IMR-90 (cell line): ENCODE measurements at regions not wholly inside any gene's neighbourhood (a gene's known extent, or its start where the extent isn't known, plus 50 kb on each side); places are given as distances from the start of the nearest gene placed in this dataset.

Experiments
- ATAC-seq: fragments of 200-7000 bp; cut with Tn5 transposase; 2 replicates; pipeline ENCODE4 v1.9.1; 2020; ENCODE audit warnings: low read depth, mild to moderate bottlenecking, moderate library complexity
- BruUV-seq: library from RNA; stranded (reverse); fragments of 400-500 nt; replicated peaks from 2 replicates; lab custom pipeline; 2021; lab: Mats Ljungman, UMichigan
- CTCF ChIA-PET: fragments of 300-600 bp; formaldehyde crosslinking; extraction: SDS; loops from one replicate; lab custom pipeline; 2021; ENCODE audit warnings: antibody characterized with exemption; lab: Yijun Ruan, JAX
- POLR2A ChIA-PET: fragments of 300-600 bp; sonication (Branson Sonifier 250); formaldehyde crosslinking; loops from one replicate; lab custom pipeline; 2022; ENCODE audit warnings: antibody characterized with exemption; ENCODE audit not compliant: unreplicated experiment; lab: Charles Lee
- DNase-seq: peaks from one replicate; pipeline ENCODE4 v3.0.0; 2013
- H2AFZ ChIP-seq: replicated peaks from 2 replicates; pipeline ENCODE3; 2013; ENCODE audit warnings: low read length, mild to moderate bottlenecking; ENCODE audit not compliant: poor library complexity
- H2AK5ac ChIP-seq: 2 replicates; pipeline ENCODE4 v1.6.1; 2013; ENCODE audit warnings: low read depth, low read length, inconsistent platforms
- H2AK9ac ChIP-seq: replicated peaks from 2 replicates; pipeline ENCODE3; 2013; ENCODE audit warnings: mild to moderate bottlenecking, low read depth, low read length, moderate library complexity; ENCODE audit not compliant: poor library complexity
- H2BK120ac ChIP-seq: 2 replicates; pipeline ENCODE4 v1.6.1; 2013; ENCODE audit warnings: low read depth, low read length, inconsistent platforms
- H2BK15ac ChIP-seq: 3 replicates; pipeline ENCODE4 v1.6.1; 2013; ENCODE audit warnings: low read depth, low read length, inconsistent platforms
- H2BK20ac ChIP-seq: 2 replicates; pipeline ENCODE4 v1.6.1; 2013; ENCODE audit warnings: low read depth, mild to moderate bottlenecking, inconsistent platforms, low read length, moderate library complexity
- H2BK5ac ChIP-seq: 2 replicates; pipeline ENCODE4 v1.6.1; 2013; ENCODE audit warnings: mild to moderate bottlenecking, low read depth, low read length, inconsistent platforms; ENCODE audit not compliant: poor library complexity, severe bottlenecking
- H3K14ac ChIP-seq: replicated peaks from 2 replicates; pipeline ENCODE4 v1.6.1; 2013; ENCODE audit warnings: low read depth, low read length, inconsistent platforms
- H3K18ac ChIP-seq: 2 replicates; pipeline ENCODE4 v1.6.1; 2013; ENCODE audit warnings: low read depth, low read length, control low read depth
- H3K23ac ChIP-seq: 2 replicates; pipeline ENCODE4 v1.6.1; 2013; ENCODE audit warnings: low read depth, low read length, inconsistent platforms
- H3K27ac ChIP-seq: 2 replicates; pipeline ENCODE4 v1.5.1; 2013; ENCODE audit warnings: mild to moderate bottlenecking, control low read depth, low read length; ENCODE audit not compliant: insufficient read depth
- H3K27me3 ChIP-seq: 2 replicates; pipeline ENCODE4 v1.6.1; 2013; ENCODE audit warnings: low read length; ENCODE audit not compliant: control insufficient read depth, insufficient read depth
- H3K36me3 ChIP-seq: 2 replicates; pipeline ENCODE4 v1.6.1; 2013; ENCODE audit warnings: low read length, mixed read lengths; ENCODE audit not compliant: control insufficient read depth, insufficient read depth
- H3K4ac ChIP-seq: 2 replicates; pipeline ENCODE4 v1.6.1; 2013; ENCODE audit warnings: low read depth, low read length, inconsistent platforms
- H3K4me1 ChIP-seq: 2 replicates; pipeline ENCODE4 v1.6.1; 2013; ENCODE audit warnings: low read length, mixed read lengths; ENCODE audit not compliant: control insufficient read depth, insufficient read depth
- H3K4me2 ChIP-seq: 2 replicates; pipeline ENCODE4 v1.6.1; 2013; ENCODE audit warnings: low read depth, mild to moderate bottlenecking, control low read depth, low read length, moderate library complexity
- H3K4me3 ChIP-seq: 2 replicates; pipeline ENCODE4 v1.5.1; 2013; ENCODE audit warnings: low read depth, mild to moderate bottlenecking, control low read depth, low read length, moderate library complexity; ENCODE audit not compliant: insufficient read depth
- H3K56ac ChIP-seq: 2 replicates; pipeline ENCODE4 v1.6.1; 2013; ENCODE audit warnings: low read length, inconsistent platforms; ENCODE audit not compliant: insufficient read depth; ENCODE audit errors: extremely low read depth
- H3K79me1 ChIP-seq, 2 experiments: 2 replicates each; pipeline ENCODE4 v1.6.1; 2013; ENCODE audit warnings: low read length in 2 of 2, inconsistent platforms in 1 of 2, low read depth in 1 of 2
- H3K9ac ChIP-seq: 2 replicates; pipeline ENCODE4 v1.6.1; 2013; ENCODE audit warnings: low read depth, low read length, control low read depth
- H3K9me1 ChIP-seq: 2 replicates; pipeline ENCODE4 v1.6.1; 2013; ENCODE audit warnings: low read length, inconsistent platforms; ENCODE audit not compliant: insufficient read depth
- H3K9me3 ChIP-seq: 2 replicates; pipeline ENCODE4 v1.6.1; 2013; ENCODE audit warnings: low read length; ENCODE audit not compliant: control insufficient read depth, insufficient read depth
- H4K20me1 ChIP-seq: 2 replicates; pipeline ENCODE4 v1.6.1; 2013; ENCODE audit warnings: low read length, inconsistent platforms; ENCODE audit not compliant: insufficient read depth
- H4K5ac ChIP-seq: 2 replicates; pipeline ENCODE4 v1.6.1; 2013; ENCODE audit warnings: mild to moderate bottlenecking, low read depth, low read length, control low read depth
- H4K8ac ChIP-seq, 2 experiments: 2 replicates each; pipeline ENCODE4 v1.6.1; 2013; ENCODE audit warnings: low read depth in 2 of 2, low read length in 2 of 2, control low read depth in 1 of 2, inconsistent platforms in 1 of 2
- H4K91ac ChIP-seq: 2 replicates; pipeline ENCODE4 v1.6.1; 2013; ENCODE audit warnings: low read depth, low read length, inconsistent platforms; ENCODE audit not compliant: insufficient read depth
- BHLHE40 ChIP-seq: fragments of 150-350 bp; IDR thresholded peaks from 2 replicates; pipeline ENCODE4 v1.6.1; 2016; ENCODE audit warnings: mild to moderate bottlenecking, low read depth, low read length
- CEBPB ChIP-seq: IDR thresholded peaks from 2 replicates; pipeline ENCODE4 v1.6.1; 2012; ENCODE audit warnings: low read depth, low read length, improper control_type of control experiment
- CHD1 ChIP-seq: IDR thresholded peaks from 2 replicates; pipeline ENCODE4 v1.6.1; 2012; ENCODE audit warnings: low read depth, low read length, improper control_type of control experiment
- FOS ChIP-seq: fragments of 150-350 bp; IDR thresholded peaks from 2 replicates; pipeline ENCODE4 v1.6.1; 2016; ENCODE audit warnings: low read depth, low read length
- MAZ ChIP-seq: IDR thresholded peaks from 2 replicates; pipeline ENCODE4 v1.6.1; 2012; ENCODE audit warnings: low read depth, mild to moderate bottlenecking, low read length, improper control_type of control experiment, moderate library complexity, borderline replicate concordance
- NFE2L2 ChIP-seq: fragments of 150-350 bp; IDR thresholded peaks from 2 replicates; pipeline ENCODE4 v1.6.1; 2016; ENCODE audit warnings: low read depth, mild to moderate bottlenecking, low read length
- POLR2A ChIP-seq: IDR thresholded peaks from 2 replicates; pipeline ENCODE4 v1.6.1; 2012; ENCODE audit warnings: mild to moderate bottlenecking, low read depth, low read length
- RAD21 ChIP-seq: IDR thresholded peaks from 2 replicates; pipeline ENCODE4 v1.6.1; 2012; ENCODE audit warnings: low read length, improper control_type of control experiment
- RCOR1 ChIP-seq: IDR thresholded peaks from 2 replicates; pipeline ENCODE4 v1.6.1; 2012; ENCODE audit warnings: mild to moderate bottlenecking, low read length, improper control_type of control experiment; ENCODE audit not compliant: insufficient replicate concordance
- RFX5 ChIP-seq: IDR thresholded peaks from 2 replicates; pipeline ENCODE4 v1.8.0; 2012; ENCODE audit warnings: low read depth, mild to moderate bottlenecking, low read length, moderate library complexity
- SMC3 ChIP-seq: fragments of 150-350 bp; IDR thresholded peaks from 2 replicates; pipeline ENCODE4 v1.6.1; 2016; ENCODE audit warnings: low read depth, mild to moderate bottlenecking, antibody characterized with exemption, low read length, moderate library complexity
- WGBS, 2 experiments: methylation state at CpG; one replicate each; pipeline versions ENCODE4 v1.1.5 to v1.1.7; 2013; ENCODE audit warnings: missing lambda C conversion rate in 2 of 2; ENCODE audit not compliant: insufficient read length in 1 of 2; ENCODE audit errors: extremely low coverage in 2 of 2; 5-methylcytosine and 5-hydroxymethylcytosine counted together
- dilution Hi-C: fragments of 300-500 bp; cut with HindIII; formaldehyde crosslinking; loops from one replicate; pipeline ENCODE4 v1.14.3; 2018; ENCODE audit warnings: low sequenced_read_pairs; ENCODE audit not compliant: unreplicated experiment
- in situ Hi-C: fragments of 300-500 bp; cut with MboI; formaldehyde crosslinking; loops from 3 replicates; pipeline ENCODE4 v1.14.3; 2019; ENCODE audit warnings: low sequenced_read_pairs, inconsistent platforms, mixed read lengths
- intact Hi-C: fragments of 100-400 bp; cut with micrococcal nuclease; formaldehyde crosslinking; loops from 2 replicates; pipeline ENCODE4 v1.10.0; 2022
- TF ChIP-seq, protein P1 (sequence below): fragments of 150-350 bp; IDR thresholded peaks from 2 replicates; pipeline ENCODE4 v1.6.1; 2017; ENCODE audit warnings: mild to moderate bottlenecking, antibody characterized with exemption, low read length, low read depth
- TF ChIP-seq, protein P2 (sequence below): fragments of 150-350 bp; IDR thresholded peaks from 2 replicates; pipeline ENCODE4 v1.6.1; 2016; ENCODE audit warnings: low read depth, mild to moderate bottlenecking, low read length, moderate library complexity, borderline replicate concordance

DNA sequence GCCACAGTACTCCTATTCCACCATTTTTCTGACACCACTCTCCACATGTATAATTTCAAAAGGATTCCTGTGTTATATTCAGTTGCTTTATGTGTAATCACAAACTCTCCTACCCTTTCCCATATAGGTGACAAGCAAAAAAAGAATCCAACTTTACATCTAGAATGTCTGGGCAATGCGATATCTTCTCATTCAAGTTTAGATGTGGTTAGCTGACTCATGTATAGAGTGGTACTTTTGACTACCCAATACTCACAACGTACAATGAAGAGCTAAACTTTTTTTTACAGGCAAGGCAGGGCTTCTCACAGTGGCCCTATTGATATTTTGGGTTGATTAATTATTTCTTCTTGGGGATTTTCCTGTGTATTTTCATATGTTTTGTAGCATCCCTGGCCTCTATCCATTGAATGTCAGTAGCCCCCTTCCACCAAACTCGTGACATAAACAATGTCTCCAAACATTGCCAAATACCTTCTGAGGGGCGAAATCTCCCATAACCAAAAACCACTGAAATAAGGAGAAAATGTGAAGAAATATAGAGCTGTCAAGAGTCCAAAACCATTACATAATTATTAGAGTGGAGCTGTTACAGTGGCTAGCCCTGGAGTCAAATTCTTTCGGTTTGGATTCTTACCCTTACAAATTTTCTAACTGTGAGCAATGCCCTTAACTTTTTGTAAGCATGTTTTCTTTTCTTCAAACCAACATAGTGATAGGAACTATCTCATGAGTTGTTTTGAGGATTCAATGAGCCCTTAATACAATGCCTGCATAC lies 342.6 kb downstream of the NSUN3 start:
- Histone ChIP-seq H3K23ac (no peak overlapping the region), H3K14ac (no peak overlapping the region), H4K91ac (no peak overlapping the region), H2BK5ac (no peak overlapping the region), H3K27ac (no peak overlapping the region), H3K56ac (no peak overlapping the region), H2BK15ac (no peak overlapping the region), H3K9me1 (no peaks in the 10 kb centered on the region), H2AK5ac (no peak overlapping the region), H2BK120ac (no peak overlapping the region), H3K9me3 (no peaks in the 10 kb centered on the region), H2AFZ (no peak overlapping the region), H4K5ac (no peak overlapping the region), H3K79me1 (no peaks in the 10 kb centered on the region), H3K4me3 (no peak overlapping the region), H4K8ac (no peak overlapping the region), H3K4me2 (no peak overlapping the region; the same call in 1 of the 2 replicates), H3K18ac (no peak overlapping the region), H3K9ac (no peak overlapping the region), H3K4ac (no peak overlapping the region), H3K4me1 (no peaks in the 10 kb centered on the region), H3K36me3 (no peaks in the 10 kb centered on the region), H2AK9ac (no peak overlapping the region), H2BK20ac (0 out of 2 replicates have a peak overlapping the region, but pooled peaks have one; percentile 28), H3K27me3 (no peaks in the 10 kb centered on the region), H4K20me1 (no peaks in the 10 kb centered on the region)
- intact Hi-C loops, result no loop called here
- ATAC-seq, result peak; percentile 53
- CTCF ChIA-PET, result no interaction called here
- no TSS peak for BruUV-seq
- peak; percentile 60 for DNase-seq
- dilution Hi-C loops, result no loop called here
- POLR2A ChIA-PET, result no interaction called here
- no CpG with 5 or more reads among the region's 5 CpGs for WGBS, 2 experiments
- in situ Hi-C loops, result no loop called here
- no peak for TF ChIP-seq NFE2L2
- TF ChIP-seq CEBPB, result no peak
- no peak for TF ChIP-seq SMC3
- no peak for TF ChIP-seq MAZ
- TF ChIP-seq RAD21, result no peak
- TF ChIP-seq BHLHE40, result no peak
- no peak for TF ChIP-seq CHD1
- no peak for TF ChIP-seq FOS
- TF ChIP-seq, protein P1, sequence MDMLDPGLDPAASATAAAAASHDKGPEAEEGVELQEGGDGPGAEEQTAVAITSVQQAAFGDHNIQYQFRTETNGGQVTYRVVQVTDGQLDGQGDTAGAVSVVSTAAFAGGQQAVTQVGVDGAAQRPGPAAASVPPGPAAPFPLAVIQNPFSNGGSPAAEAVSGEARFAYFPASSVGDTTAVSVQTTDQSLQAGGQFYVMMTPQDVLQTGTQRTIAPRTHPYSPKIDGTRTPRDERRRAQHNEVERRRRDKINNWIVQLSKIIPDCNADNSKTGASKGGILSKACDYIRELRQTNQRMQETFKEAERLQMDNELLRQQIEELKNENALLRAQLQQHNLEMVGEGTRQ, result no peak
- TF ChIP-seq, protein P2, sequence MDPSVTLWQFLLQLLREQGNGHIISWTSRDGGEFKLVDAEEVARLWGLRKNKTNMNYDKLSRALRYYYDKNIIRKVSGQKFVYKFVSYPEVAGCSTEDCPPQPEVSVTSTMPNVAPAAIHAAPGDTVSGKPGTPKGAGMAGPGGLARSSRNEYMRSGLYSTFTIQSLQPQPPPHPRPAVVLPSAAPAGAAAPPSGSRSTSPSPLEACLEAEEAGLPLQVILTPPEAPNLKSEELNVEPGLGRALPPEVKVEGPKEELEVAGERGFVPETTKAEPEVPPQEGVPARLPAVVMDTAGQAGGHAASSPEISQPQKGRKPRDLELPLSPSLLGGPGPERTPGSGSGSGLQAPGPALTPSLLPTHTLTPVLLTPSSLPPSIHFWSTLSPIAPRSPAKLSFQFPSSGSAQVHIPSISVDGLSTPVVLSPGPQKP, result no peak
- no peak for TF ChIP-seq RFX5
- TF ChIP-seq RCOR1, result no peak
- TF ChIP-seq POLR2A, result no peak
